IMR-90 (cell line): ENCODE measurements at regions not wholly inside any gene's neighbourhood (a gene's known extent, or its start where the extent isn't known, plus 50 kb on each side); places are given as distances from the start of the nearest gene placed in this dataset.

ENCODE experiments used
- BHLHE40 ChIP-seq: fragments of 150-350 bp; IDR thresholded peaks from 2 replicates; pipeline ENCODE4 v1.6.1; 2016; ENCODE audit warnings: mild to moderate bottlenecking, low read depth, low read length
- CEBPB ChIP-seq: IDR thresholded peaks from 2 replicates; pipeline ENCODE4 v1.6.1; 2012; ENCODE audit warnings: low read depth, low read length, improper control_type of control experiment
- CHD1 ChIP-seq: IDR thresholded peaks from 2 replicates; pipeline ENCODE4 v1.6.1; 2012; ENCODE audit warnings: low read depth, low read length, improper control_type of control experiment
- CTCF ChIP-seq: conservative IDR thresholded peaks from 2 replicates; pipeline ENCODE4 v1.5.1; 2012; ENCODE audit warnings: mild to moderate bottlenecking, low read depth, low read length, improper control_type of control experiment
- ELK1 ChIP-seq: fragments of 150-350 bp; IDR thresholded peaks from 2 replicates; pipeline ENCODE4 v1.6.1; 2016; ENCODE audit warnings: low read depth, mild to moderate bottlenecking, low read length, moderate library complexity, borderline replicate concordance
- MAFK ChIP-seq: IDR thresholded peaks from 2 replicates; pipeline ENCODE4 v1.6.1; 2012; ENCODE audit warnings: low read depth, low read length, improper control_type of control experiment
- MXI1 ChIP-seq: IDR thresholded peaks from 2 replicates; pipeline ENCODE4 v1.6.1; 2012; ENCODE audit warnings: low read depth, mild to moderate bottlenecking, low read length, moderate library complexity, borderline replicate concordance
- POLR2A ChIP-seq: IDR thresholded peaks from 2 replicates; pipeline ENCODE4 v1.6.1; 2012; ENCODE audit warnings: mild to moderate bottlenecking, low read depth, low read length
- RAD21 ChIP-seq: IDR thresholded peaks from 2 replicates; pipeline ENCODE4 v1.6.1; 2012; ENCODE audit warnings: low read length, improper control_type of control experiment
- RFX5 ChIP-seq: IDR thresholded peaks from 2 replicates; pipeline ENCODE4 v1.8.0; 2012; ENCODE audit warnings: low read depth, mild to moderate bottlenecking, low read length, moderate library complexity

- TF ChIP-seq CTCF (no peak), POLR2A (no peak), RAD21 (no peak), MAFK (no peak), CEBPB (no peak), CHD1 (no peak), RFX5 (no peak), BHLHE40 (no peak), MXI1 (no peak), ELK1 (no peak)
Measured at GRCh38 chr2:122815120-122815519, 1059.7 kb downstream of the TSN start.
